ENCODE measurements at regions not wholly inside any gene's neighbourhood (a gene's known extent, or its start where the extent isn't known, plus 50 kb on each side); places are given as distances from the start of the nearest gene placed in this dataset.
A peak's percentile ranks its signal among the peaks of the same experiment; 100 is the strongest.

DNA sequence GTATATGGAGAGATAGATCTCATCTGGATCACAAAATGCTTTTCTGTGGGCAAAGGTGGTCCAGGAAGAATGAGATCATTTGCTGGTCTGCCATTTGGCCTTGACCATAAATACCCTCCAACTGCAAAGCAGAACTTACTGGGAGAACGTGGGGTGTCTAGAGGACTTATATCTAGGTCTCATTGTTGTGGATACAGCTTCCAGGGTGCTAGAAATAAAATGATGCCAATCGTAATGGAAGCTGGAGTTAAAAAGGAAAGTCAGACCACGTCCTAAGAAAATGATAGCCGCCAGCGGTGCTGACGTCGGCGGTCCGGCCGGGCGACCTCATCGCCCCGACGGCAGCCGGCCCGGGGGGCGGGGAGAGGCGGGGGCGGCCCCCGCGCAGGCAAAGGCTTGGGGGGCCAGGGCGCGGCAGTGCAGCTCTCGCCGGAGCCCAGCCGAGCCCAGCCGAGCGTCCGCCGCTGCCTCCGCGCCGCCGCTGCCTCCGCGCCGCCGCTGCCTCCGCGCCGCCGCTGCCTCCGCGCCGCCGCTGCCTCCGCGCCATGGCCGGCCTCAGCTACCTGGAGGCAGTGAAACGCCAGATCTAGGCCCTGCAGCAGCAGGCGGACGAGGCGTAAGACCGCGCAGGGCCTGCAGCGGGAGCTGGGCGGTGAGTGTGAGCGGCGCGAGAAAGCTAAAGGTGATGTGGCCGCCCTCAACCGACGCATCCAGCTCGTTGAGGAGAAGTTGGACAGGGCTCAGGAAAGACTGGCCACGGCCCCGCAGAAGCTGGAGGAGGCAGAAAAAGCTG, 89.5 kb downstream of the EOMES start:
- Histone ChIP-seq H2BK20ac (ENCODE audit: low read length) (no peak overlapping the region), H3K9ac (replicated peaks in 1 of 4; ENCODE audit: extremely low read depth in 1 of 4, low read depth in 3 of 4, low read length in 3 of 4) (no peak overlapping the region), H3K4me2 (ENCODE audit: insufficient read depth in 1 of 2, low read depth in 2 of 2, low read length in 2 of 2) (peak overlapping the region in 1 of 2 experiments; percentile 52; a peak in 2 of 4 replicates), H3K4me3 (ENCODE audit: extremely low read depth in 1 of 4, insufficient read depth in 2 of 4, low read depth in 3 of 4, low read length in 4 of 4) (peak overlapping the region in 1 of 4 experiments; percentile 33; a peak in 1 of 8 replicates), H2AFZ (ENCODE audit: low read length) (0 out of 2 replicates have a peak overlapping the region, but pooled peaks have one; percentile 8), H4K91ac (replicated peaks; ENCODE audit: insufficient read length, low read length) (no peak overlapping the region), H2BK5ac (ENCODE audit: low read depth, low read length) (no peak overlapping the region), H3K23me2 (ENCODE audit: low read depth, low read length) (no peaks in the 10 kb centered on the region; the same call in 1 of the 2 replicates), H3K27me3 (replicated peaks in 1 of 4; ENCODE audit: control insufficient read depth in 3 of 4, extremely low read depth in 1 of 4, insufficient read depth in 3 of 4, low read length in 3 of 4) (no peaks in the 10 kb centered on the region), H3K9me3 (ENCODE audit: insufficient read depth in 2 of 2, low read depth in 1 of 2, low read length in 1 of 2) (no peaks in the 10 kb centered on the region), H4K20me1 (replicated peaks in 1 of 2; ENCODE audit: control insufficient read depth in 1 of 2, insufficient read depth in 2 of 2, low read length in 2 of 2) (no peaks in the 10 kb centered on the region), H3K56ac (replicated peaks; ENCODE audit: insufficient read length, low read depth, low read length) (no peak overlapping the region), H3K79me2 (ENCODE audit: control insufficient read depth in 1 of 2, insufficient read depth in 2 of 2, low read length in 2 of 2) (no peaks in the 10 kb centered on the region), H3K79me1 (ENCODE audit: low read depth, low read length) (no peaks in the 10 kb centered on the region), H2BK15ac (ENCODE audit: low read length) (no peak overlapping the region), H2BK12ac (ENCODE audit: low read depth, low read length) (no peak overlapping the region), H3K18ac (ENCODE audit: extremely low read depth, low read length) (no peak overlapping the region; the same call in 1 of the 2 replicates), H3K14ac (ENCODE audit: insufficient read length) (no peak overlapping the region), H3K27ac (ENCODE audit: low read depth, low read length) (no peak overlapping the region), H2BK120ac (replicated peaks; ENCODE audit: low read depth, low read length) (no peak overlapping the region), H3K4ac (replicated peaks; ENCODE audit: insufficient read length, low read depth, low read length) (no peak overlapping the region), H3K4me1 (replicated peaks in 1 of 4; ENCODE audit: control insufficient read depth in 3 of 4, insufficient read depth in 4 of 4, low read length in 3 of 4) (no peaks in the 10 kb centered on the region), H4K8ac (ENCODE audit: extremely low read depth, insufficient read depth, low read length) (peak overlapping the region; percentile 25; the same call in 1 of the 2 replicates), H3K36me3 (ENCODE audit: control insufficient read depth in 2 of 4, insufficient read depth in 4 of 4, low read length in 3 of 4) (no peaks in the 10 kb centered on the region), H3K23ac (ENCODE audit: insufficient read length) (no peak overlapping the region), H2AK5ac (ENCODE audit: low read depth, low read length) (no peak overlapping the region), H4K5ac (ENCODE audit: insufficient read length, low read depth, low read length) (no peak overlapping the region)
- WGBS, 2 experiments (ENCODE audit: extremely low coverage in 1 of 2, insufficient coverage in 1 of 2, insufficient read length in 1 of 2, insufficient replicate concordance in 2 of 2, low coverage in 1 of 2, low lambda C conversion rate in 2 of 2, missing lambda C conversion rate in 1 of 2): 95% methylated on average over 32 of the region's 66 CpGs; no CpG with 5 or more reads in 1 of the 2 experiments
- CTCF ChIA-PET (ENCODE audit: partially characterized antibody): interaction anchor here (0.6 to 1.7 kb wide), 9 partner anchors 9 to 304 kb away, joined by 3 to 7 read pairs (median 3); no protein-coding TSS in a partner anchor
- POLR2A ChIA-PET (ENCODE audit: partially characterized antibody): interaction anchor here (0.6 kb wide), 1 partner anchor 63 kb away, joined by 3 read pairs; no protein-coding TSS in a partner anchor
- DNase-seq (ENCODE audit: low read depth in 1 of 2, low spot score in 2 of 2): peak in 1 of 2 experiments; percentile 31
- FAIRE-seq: no peak
- TF ChIP-seq CTBP2 (IDR thresholded peaks at IDR 0.05; ENCODE audit: borderline replicate concordance, insufficient read depth, insufficient read length, low read length) (no peak), JUND (IDR thresholded peaks at IDR 0.05; ENCODE audit: low read length) (no peak), POLR2A (IDR thresholded peaks at IDR 0.05; ENCODE audit: control extremely low read depth in 1 of 2, low read depth in 2 of 2, low read length in 2 of 2) (no peak)
- TF ChIP-seq, protein P1, sequence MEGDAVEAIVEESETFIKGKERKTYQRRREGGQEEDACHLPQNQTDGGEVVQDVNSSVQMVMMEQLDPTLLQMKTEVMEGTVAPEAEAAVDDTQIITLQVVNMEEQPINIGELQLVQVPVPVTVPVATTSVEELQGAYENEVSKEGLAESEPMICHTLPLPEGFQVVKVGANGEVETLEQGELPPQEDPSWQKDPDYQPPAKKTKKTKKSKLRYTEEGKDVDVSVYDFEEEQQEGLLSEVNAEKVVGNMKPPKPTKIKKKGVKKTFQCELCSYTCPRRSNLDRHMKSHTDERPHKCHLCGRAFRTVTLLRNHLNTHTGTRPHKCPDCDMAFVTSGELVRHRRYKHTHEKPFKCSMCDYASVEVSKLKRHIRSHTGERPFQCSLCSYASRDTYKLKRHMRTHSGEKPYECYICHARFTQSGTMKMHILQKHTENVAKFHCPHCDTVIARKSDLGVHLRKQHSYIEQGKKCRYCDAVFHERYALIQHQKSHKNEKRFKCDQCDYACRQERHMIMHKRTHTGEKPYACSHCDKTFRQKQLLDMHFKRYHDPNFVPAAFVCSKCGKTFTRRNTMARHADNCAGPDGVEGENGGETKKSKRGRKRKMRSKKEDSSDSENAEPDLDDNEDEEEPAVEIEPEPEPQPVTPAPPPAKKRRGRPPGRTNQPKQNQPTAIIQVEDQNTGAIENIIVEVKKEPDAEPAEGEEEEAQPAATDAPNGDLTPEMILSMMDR (IDR thresholded peaks at IDR 0.05; ENCODE audit: control extremely low read depth in 1 of 3, insufficient read depth in 1 of 3, low read depth in 1 of 3, low read length in 3 of 3): no peak
- TF ChIP-seq, protein P2, sequence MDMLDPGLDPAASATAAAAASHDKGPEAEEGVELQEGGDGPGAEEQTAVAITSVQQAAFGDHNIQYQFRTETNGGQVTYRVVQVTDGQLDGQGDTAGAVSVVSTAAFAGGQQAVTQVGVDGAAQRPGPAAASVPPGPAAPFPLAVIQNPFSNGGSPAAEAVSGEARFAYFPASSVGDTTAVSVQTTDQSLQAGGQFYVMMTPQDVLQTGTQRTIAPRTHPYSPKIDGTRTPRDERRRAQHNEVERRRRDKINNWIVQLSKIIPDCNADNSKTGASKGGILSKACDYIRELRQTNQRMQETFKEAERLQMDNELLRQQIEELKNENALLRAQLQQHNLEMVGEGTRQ (IDR thresholded peaks at IDR 0.05; ENCODE audit: low read length): no peak

Data from H1 (cell line).